GM21786 (cell line): ENCODE measurements at regions not wholly inside any gene's neighbourhood (a gene's known extent, or its start where the extent isn't known, plus 50 kb on each side); places are given as distances from the start of the nearest gene placed in this dataset.
"Not testable (repeated sequence)": the region's sequence is repeated elsewhere in the genome, so short reads cannot be mapped to it uniquely, and the experiment has no call there.

Experiments used
- ATAC-seq: cut with Tn5 transposase; IDR thresholded peaks from one replicate; pipeline ENCODE4 v1.9.1; 2021; ENCODE audit not compliant: unreplicated experiment

- no peak for ATAC-seq
Observed at GRCh38 chr5:152118676-152119470, 194.2 kb upstream of the GLRA1 start.

GRCh38 chr5:152116934-152117333 lies 192.3 kb upstream of the GLRA1 start:
- no peak for ATAC-seq

GRCh38 chr5:152113401-152113800 lies 188.8 kb upstream of the GLRA1 start:
- no peak for ATAC-seq

- ATAC-seq = no peak
Observed at GRCh38 chr5:152107220-152107619, 182.6 kb upstream of the GLRA1 start.

GRCh38 chr5:152106571-152106970 lies 181.9 kb upstream of the GLRA1 start:
- no peak for ATAC-seq

GRCh38 chr5:152105085-152105484 lies 180.4 kb upstream of the GLRA1 start:
- ATAC-seq = no peak

GRCh38 chr5:152104211-152104610 lies 179.6 kb upstream of the GLRA1 start:
- no peak for ATAC-seq

GRCh38 chr5:152102908-152103307 lies 178.3 kb upstream of the GLRA1 start:
- ATAC-seq = not testable (repeated sequence)

GRCh38 chr5:152102057-152102456 lies 177.4 kb upstream of the GLRA1 start:
- ATAC-seq = no peak

GRCh38 chr5:152100462-152100861 lies 175.8 kb upstream of the GLRA1 start:
- ATAC-seq = no peak

- peak; percentile 62 for ATAC-seq
Observed at GRCh38 chr5:152097128-152097527, 172.5 kb upstream of the GLRA1 start.

- no peak for ATAC-seq
Observed at GRCh38 chr5:152094716-152095115, 170.1 kb upstream of the GLRA1 start.

- ATAC-seq = no peak
Observed at GRCh38 chr5:152094060-152094459, 169.4 kb upstream of the GLRA1 start.

- ATAC-seq = no peak
Observed at GRCh38 chr5:152092580-152092979, 167.9 kb upstream of the GLRA1 start.

GRCh38 chr5:152089644-152090043 lies 165.0 kb upstream of the GLRA1 start:
- no peak for ATAC-seq

GRCh38 chr5:152086668-152087067 lies 162.0 kb upstream of the GLRA1 start:
- ATAC-seq = no peak

GRCh38 chr5:152084476-152084875 lies 159.8 kb upstream of the GLRA1 start:
- no peak for ATAC-seq

GRCh38 chr5:152083231-152083630 lies 158.6 kb upstream of the GLRA1 start:
- ATAC-seq = no peak

- no peak for ATAC-seq
Observed at GRCh38 chr5:152072091-152072490, 147.4 kb upstream of the GLRA1 start.

GRCh38 chr5:152070591-152070990 lies 145.9 kb upstream of the GLRA1 start:
- ATAC-seq = no peak

GRCh38 chr5:152066784-152067183 lies 142.1 kb upstream of the GLRA1 start:
- no peak for ATAC-seq

GRCh38 chr5:152063004-152063403 lies 138.4 kb upstream of the GLRA1 start:
- no peak for ATAC-seq

- no peak for ATAC-seq
Observed at GRCh38 chr5:152061095-152061494, 136.4 kb upstream of the GLRA1 start.
